Ishikawa (cell line): ENCODE measurements at regions not wholly inside any gene's neighbourhood (a gene's known extent, or its start where the extent isn't known, plus 50 kb on each side); places are given as distances from the start of the nearest gene placed in this dataset.

Source experiments
- CEBPB ChIP-seq: IDR thresholded peaks from 2 replicates; pipeline ENCODE4 v1.6.1; 2012
- CREB1 ChIP-seq: IDR thresholded peaks from 2 replicates; pipeline ENCODE4 v1.6.1; 2012; ENCODE audit warnings: low read depth
- EGR1 ChIP-seq: IDR thresholded peaks from 2 replicates; pipeline ENCODE4 v1.6.1; 2012
- EP300 ChIP-seq: IDR thresholded peaks from 2 replicates; pipeline ENCODE4 v1.6.1; 2012; ENCODE audit warnings: borderline replicate concordance
- FOXM1 ChIP-seq: IDR thresholded peaks from 2 replicates; pipeline ENCODE4 v1.6.1; 2012; ENCODE audit warnings: low read depth, borderline replicate concordance
- NFIC ChIP-seq: IDR thresholded peaks from 2 replicates; pipeline ENCODE4 v1.6.1; 2012
- RAD21 ChIP-seq: IDR thresholded peaks from 2 replicates; pipeline ENCODE4 v1.6.1; 2012; ENCODE audit warnings: low read depth
- TAF1 ChIP-seq: IDR thresholded peaks from 2 replicates; pipeline ENCODE4 v1.6.1; 2012; ENCODE audit warnings: low read depth, mild to moderate bottlenecking
- TCF12 ChIP-seq: IDR thresholded peaks from 2 replicates; pipeline ENCODE4 v1.6.1; 2012; ENCODE audit warnings: low read depth
- TEAD4 ChIP-seq: IDR thresholded peaks from 2 replicates; pipeline ENCODE4 v1.6.1; 2012
- YY1 ChIP-seq: IDR thresholded peaks from 2 replicates; pipeline ENCODE4 v1.6.1; 2012; ENCODE audit warnings: low read depth
- ZBTB7A ChIP-seq: IDR thresholded peaks from 2 replicates; pipeline ENCODE4 v1.6.1; 2012; ENCODE audit warnings: low read depth
- TF ChIP-seq, protein P1 (sequence below): IDR thresholded peaks from 2 replicates; pipeline ENCODE4 v1.6.1; 2012; ENCODE audit warnings: low read depth, mild to moderate bottlenecking
- TF ChIP-seq, protein P2 (sequence below): IDR thresholded peaks from 2 replicates; pipeline ENCODE4 v1.6.1; 2012
- TF ChIP-seq, protein P3 (sequence below): IDR thresholded peaks from 2 replicates; pipeline ENCODE4 v1.6.1; 2012

DNA sequence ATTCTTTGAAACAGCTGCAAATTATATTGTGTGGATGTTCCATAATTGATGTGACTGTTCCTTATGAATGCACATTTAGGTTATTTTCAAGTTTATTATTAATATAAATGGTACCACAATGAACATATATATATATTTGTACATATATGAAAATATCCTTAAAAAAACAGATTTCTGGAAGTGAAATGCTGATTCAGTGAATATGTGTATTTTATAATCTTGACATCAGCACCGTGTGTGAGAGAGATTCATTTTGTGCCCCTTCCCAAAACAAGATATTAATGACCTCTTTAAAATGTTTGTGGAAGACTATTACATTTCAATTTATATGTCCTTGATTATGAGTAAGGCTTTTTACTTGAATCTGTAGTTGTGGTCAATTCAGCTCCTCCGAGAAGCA lies 75.7 kb upstream of the PTPRT start:
- TF ChIP-seq CEBPB (no peak), RAD21 (no peak), TAF1 (no peak), YY1 (no peak), EP300 (no peak), TCF12 (no peak), NFIC (no peak)
- TF ChIP-seq, protein P1, sequence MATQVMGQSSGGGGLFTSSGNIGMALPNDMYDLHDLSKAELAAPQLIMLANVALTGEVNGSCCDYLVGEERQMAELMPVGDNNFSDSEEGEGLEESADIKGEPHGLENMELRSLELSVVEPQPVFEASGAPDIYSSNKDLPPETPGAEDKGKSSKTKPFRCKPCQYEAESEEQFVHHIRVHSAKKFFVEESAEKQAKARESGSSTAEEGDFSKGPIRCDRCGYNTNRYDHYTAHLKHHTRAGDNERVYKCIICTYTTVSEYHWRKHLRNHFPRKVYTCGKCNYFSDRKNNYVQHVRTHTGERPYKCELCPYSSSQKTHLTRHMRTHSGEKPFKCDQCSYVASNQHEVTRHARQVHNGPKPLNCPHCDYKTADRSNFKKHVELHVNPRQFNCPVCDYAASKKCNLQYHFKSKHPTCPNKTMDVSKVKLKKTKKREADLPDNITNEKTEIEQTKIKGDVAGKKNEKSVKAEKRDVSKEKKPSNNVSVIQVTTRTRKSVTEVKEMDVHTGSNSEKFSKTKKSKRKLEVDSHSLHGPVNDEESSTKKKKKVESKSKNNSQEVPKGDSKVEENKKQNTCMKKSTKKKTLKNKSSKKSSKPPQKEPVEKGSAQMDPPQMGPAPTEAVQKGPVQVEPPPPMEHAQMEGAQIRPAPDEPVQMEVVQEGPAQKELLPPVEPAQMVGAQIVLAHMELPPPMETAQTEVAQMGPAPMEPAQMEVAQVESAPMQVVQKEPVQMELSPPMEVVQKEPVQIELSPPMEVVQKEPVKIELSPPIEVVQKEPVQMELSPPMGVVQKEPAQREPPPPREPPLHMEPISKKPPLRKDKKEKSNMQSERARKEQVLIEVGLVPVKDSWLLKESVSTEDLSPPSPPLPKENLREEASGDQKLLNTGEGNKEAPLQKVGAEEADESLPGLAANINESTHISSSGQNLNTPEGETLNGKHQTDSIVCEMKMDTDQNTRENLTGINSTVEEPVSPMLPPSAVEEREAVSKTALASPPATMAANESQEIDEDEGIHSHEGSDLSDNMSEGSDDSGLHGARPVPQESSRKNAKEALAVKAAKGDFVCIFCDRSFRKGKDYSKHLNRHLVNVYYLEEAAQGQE = no peak

DNA sequence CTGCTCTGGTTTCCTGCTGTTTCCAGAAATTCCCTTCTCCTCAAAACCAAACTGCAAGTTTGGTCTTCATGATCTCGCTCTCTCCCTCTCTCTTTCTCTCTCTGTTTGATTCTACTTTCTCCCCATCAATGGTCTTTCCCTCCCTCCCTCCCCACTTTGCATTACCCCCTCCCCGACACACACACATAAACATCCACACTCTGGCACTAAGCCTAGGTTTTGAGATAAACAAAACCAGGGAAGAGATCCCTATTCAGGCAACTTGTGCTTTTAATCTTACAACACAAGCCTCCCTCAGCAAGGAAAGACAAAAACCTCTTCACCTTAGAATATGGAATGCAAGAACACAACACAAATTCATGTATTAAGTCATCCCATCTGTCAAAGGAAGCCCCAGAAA lies 73.5 kb upstream of the PTPRT start:
- TF ChIP-seq CREB1 = no peak
- no peak for TF ChIP-seq TCF12
- no peak for TF ChIP-seq TAF1
- no peak for TF ChIP-seq YY1
- no peak for TF ChIP-seq CEBPB
- TF ChIP-seq, protein P2, sequence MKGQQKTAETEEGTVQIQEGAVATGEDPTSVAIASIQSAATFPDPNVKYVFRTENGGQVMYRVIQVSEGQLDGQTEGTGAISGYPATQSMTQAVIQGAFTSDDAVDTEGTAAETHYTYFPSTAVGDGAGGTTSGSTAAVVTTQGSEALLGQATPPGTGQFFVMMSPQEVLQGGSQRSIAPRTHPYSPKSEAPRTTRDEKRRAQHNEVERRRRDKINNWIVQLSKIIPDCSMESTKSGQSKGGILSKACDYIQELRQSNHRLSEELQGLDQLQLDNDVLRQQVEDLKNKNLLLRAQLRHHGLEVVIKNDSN = no peak

DNA sequence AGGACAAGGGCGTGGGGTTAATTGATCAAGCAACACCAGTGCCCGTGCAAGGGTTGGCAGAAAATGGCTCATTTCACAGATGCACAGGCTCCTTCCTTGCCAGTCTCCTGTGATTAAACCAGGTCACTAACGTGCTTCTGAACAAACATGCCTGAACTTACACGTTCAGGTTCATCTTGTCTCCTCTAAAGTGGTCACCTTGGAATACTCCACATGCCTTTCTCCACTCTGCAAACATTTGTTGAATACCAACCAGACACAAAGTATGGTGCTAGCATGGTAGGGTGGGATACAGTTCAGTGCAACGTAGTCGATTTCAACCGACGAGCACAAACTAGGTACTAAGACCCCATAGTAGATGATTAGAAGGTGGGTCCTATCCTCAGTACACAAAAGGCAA lies 72.6 kb upstream of the PTPRT start:
- TF ChIP-seq, protein P2 = no peak
- TF ChIP-seq CREB1 (no peak), TCF12 (no peak)

DNA sequence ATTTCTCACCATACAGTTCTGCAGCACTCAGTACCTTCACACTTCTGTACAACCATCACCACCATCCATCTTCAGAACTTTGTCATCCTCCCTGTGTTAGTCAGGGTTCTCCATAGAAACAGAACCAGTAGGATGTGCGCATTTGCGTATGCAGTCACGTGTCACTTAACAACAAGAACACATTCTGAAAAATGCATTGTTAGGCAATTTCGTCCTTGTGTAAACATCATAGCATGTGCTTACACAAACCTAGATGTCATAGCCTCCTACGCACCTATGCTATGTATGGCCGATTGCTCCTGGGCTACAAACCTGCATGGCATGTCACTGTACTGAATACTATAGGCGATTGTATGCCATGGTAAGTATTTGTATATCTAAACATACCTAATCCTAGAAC lies 66.2 kb upstream of the PTPRT start:
- TF ChIP-seq YY1 = no peak

DNA sequence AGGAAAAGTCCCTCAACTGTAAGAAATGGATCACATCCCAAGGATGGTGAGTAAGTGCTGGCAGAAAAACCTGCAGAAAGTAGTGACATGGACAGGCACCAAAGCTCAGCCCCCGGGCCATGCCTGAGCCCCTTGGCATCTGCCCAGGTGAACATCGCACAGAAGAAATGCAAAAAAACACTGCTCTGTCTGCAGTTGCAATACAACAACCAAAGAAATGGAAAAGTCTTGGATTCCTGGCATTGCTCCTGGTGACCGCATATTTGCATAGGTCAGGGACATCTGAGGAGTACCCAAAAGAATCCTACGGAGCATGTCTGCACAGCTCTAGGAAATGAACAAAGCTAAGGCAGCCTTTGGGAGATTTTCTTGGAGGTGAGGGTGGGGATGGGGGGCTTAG lies 63.1 kb upstream of the PTPRT start:
- TF ChIP-seq NFIC (no peak), TCF12 (no peak), TAF1 (no peak), ZBTB7A (no peak), EGR1 (no peak), YY1 (no peak), TEAD4 (no peak), FOXM1 (no peak), CEBPB (no peak), RAD21 (no peak), EP300 (no peak)
- TF ChIP-seq, protein P1 = no peak
- TF ChIP-seq, protein P2 = no peak
- TF ChIP-seq, protein P3, sequence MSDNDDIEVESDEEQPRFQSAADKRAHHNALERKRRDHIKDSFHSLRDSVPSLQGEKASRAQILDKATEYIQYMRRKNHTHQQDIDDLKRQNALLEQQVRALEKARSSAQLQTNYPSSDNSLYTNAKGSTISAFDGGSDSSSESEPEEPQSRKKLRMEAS = no peak

DNA sequence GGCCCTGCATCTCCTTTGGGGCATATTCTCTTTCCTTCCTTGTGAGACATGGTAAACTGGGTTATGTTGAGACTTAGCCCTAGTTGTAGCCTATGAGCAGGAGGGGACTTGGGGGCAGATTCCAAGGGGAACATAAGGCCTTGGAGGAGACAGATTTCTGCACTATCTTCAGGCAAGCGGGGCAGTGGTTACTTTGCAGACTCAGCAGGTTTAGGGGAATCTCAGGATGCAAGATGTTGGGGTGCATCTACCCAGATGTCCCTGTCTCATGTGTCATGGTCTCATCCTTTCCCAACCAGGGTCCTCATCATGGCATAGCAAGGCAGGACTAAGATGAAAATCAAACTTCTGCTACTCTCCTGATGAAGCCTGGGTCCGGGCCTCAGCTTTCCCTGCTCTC lies 58.6 kb upstream of the PTPRT start:
- TF ChIP-seq CREB1 (no peak), EGR1 (no peak), YY1 (no peak), TAF1 (no peak), EP300 (no peak), FOXM1 (no peak)
- TF ChIP-seq, protein P1 = no peak
- TF ChIP-seq, protein P2 = no peak
